SK-N-SH (cell line): ENCODE measurements at regions not wholly inside any gene's neighbourhood (a gene's known extent, or its start where the extent isn't known, plus 50 kb on each side); places are given as distances from the start of the nearest gene placed in this dataset.

Experiments used
- CTCF ChIA-PET: fragments of 300-600, 350-600 bp; formaldehyde crosslinking; extraction: SDS; loops from one replicate; lab custom pipeline; 2021; lab: Yijun Ruan, JAX
- POLR2A ChIA-PET: fragments of 350-600 bp; sonication (Branson Sonifier 250); formaldehyde crosslinking; extraction: SDS; loops from one replicate; lab custom pipeline; 2020; ENCODE audit warnings: antibody characterized with exemption, inconsistent platforms; lab: Yijun Ruan, JAX
- DNase-seq: peaks from one replicate; pipeline ENCODE4 v3.0.0; 2012
- H2AFZ ChIP-seq: fragments of 200-600 bp; sonication (generic); 2 replicates; pipeline ENCODE4 v1.8.1; 2016; ENCODE audit warnings: antibody characterized with exemption, mild to moderate bottlenecking, low read depth
- H3F3A ChIP-seq: fragments of 200-600 bp; sonication (generic); replicated peaks from 2 replicates; pipeline ENCODE3; 2016; ENCODE audit warnings: antibody characterized with exemption, mild to moderate bottlenecking; ENCODE audit not compliant: insufficient read depth
- H3K27ac ChIP-seq, 2 experiments: fragments of 200-500 bp in 1 of 2; fragments of 200-600 bp in 1 of 2; sonication (Bioruptor generic) in 1 of 2; sonication (generic), shearing (Covaris generic) in 1 of 2; 2 replicates each; pipeline versions ENCODE4 v1.5.1 to v1.6.1; 2014 to 2016; ENCODE audit warnings: low read depth in 2 of 2, inconsistent platforms in 1 of 2, low read length in 1 of 2, mild to moderate bottlenecking in 1 of 2, mixed read lengths in 1 of 2
- H3K27me3 ChIP-seq: fragments of 200-600 bp; sonication (generic), shearing (Covaris generic); 2 replicates; pipeline ENCODE4 v1.6.1; 2016; ENCODE audit warnings: mixed run types; ENCODE audit not compliant: insufficient read depth
- H3K36me3 ChIP-seq, 2 experiments: fragments of 200-500 bp in 1 of 2; fragments of 200-600 bp in 1 of 2; sonication (Bioruptor generic) in 1 of 2; sonication (generic) in 1 of 2; replicated peaks in 1 of 2; 2 replicates each; pipeline versions ENCODE3 to v1.5.1; 2014 to 2016; ENCODE audit warnings: low read length in 1 of 2, mild to moderate bottlenecking in 1 of 2; ENCODE audit not compliant: insufficient read depth in 2 of 2, control insufficient read depth in 1 of 2
- H3K4me1 ChIP-seq, 2 experiments: fragments of 200-500 bp in 1 of 2; fragments of 200-600 bp in 1 of 2; sonication (Bioruptor generic) in 1 of 2; sonication (generic), shearing (Covaris generic) in 1 of 2; 2 replicates each; pipeline versions ENCODE4 v1.5.1 to v1.6.1; 2014 to 2016; ENCODE audit warnings: low read depth in 1 of 2, low read length in 1 of 2, mixed run types in 1 of 2; ENCODE audit not compliant: insufficient read depth in 2 of 2, control insufficient read depth in 1 of 2
- H3K4me2 ChIP-seq: fragments of 200-600 bp; sonication (generic), shearing (Covaris generic); 2 replicates; pipeline ENCODE4 v1.6.1; 2017; ENCODE audit warnings: mixed run types
- H3K4me3 ChIP-seq, 2 experiments: fragments of 200-500 bp in 1 of 2; fragments of 200-600 bp in 1 of 2; sonication (Bioruptor generic) in 1 of 2; sonication (generic), shearing (Covaris generic) in 1 of 2; 2 replicates each; pipeline versions ENCODE4 v1.5.1 to v1.8.1; 2014 to 2016; ENCODE audit warnings: low read depth in 2 of 2, inconsistent platforms in 1 of 2, low read length in 1 of 2, mild to moderate bottlenecking in 1 of 2, mixed read lengths in 1 of 2, moderate library complexity in 1 of 2
- H3K79me2 ChIP-seq: fragments of 200-600 bp; sonication (generic); 2 replicates; pipeline ENCODE4 v1.8.1; 2017; ENCODE audit warnings: mild to moderate bottlenecking; ENCODE audit not compliant: insufficient read depth
- H3K9ac ChIP-seq: fragments of 200-600 bp; sonication (generic); 2 replicates; pipeline ENCODE4 v1.6.1; 2017; ENCODE audit warnings: mixed run types
- H3K9me2 ChIP-seq: fragments of 200-600 bp; sonication (generic); 2 replicates; pipeline ENCODE4 v1.6.1; 2017; ENCODE audit warnings: mixed run types
- H3K9me3 ChIP-seq: fragments of 200-600 bp; sonication (generic); 2 replicates; pipeline ENCODE4 v1.6.1; 2017; ENCODE audit warnings: mixed run types, mild to moderate bottlenecking, moderate library complexity
- H4K20me1 ChIP-seq: fragments of 200-600 bp; sonication (generic); 2 replicates; pipeline ENCODE4 v1.6.1; 2017; ENCODE audit warnings: mild to moderate bottlenecking, mixed run types; ENCODE audit not compliant: insufficient read depth
- CTCF ChIP-seq: fragments of 200-600 bp; sonication (generic); IDR thresholded peaks from 2 replicates; pipeline ENCODE4 v1.6.1; 2017; ENCODE audit warnings: antibody characterized with exemption, mild to moderate bottlenecking, moderate library complexity
- EZH2phosphoT487 ChIP-seq: fragments of 200-600 bp; sonication (generic); IDR thresholded peaks from 2 replicates; pipeline ENCODE4 v1.6.1; 2017; ENCODE audit warnings: low read depth, mixed run types, mild to moderate bottlenecking, antibody characterized with exemption, moderate library complexity, borderline replicate concordance
- FOXJ3 ChIP-seq: sonication (generic); formaldehyde crosslinking; IDR thresholded peaks from 2 replicates; pipeline ENCODE4 v1.5.1; 2020; ENCODE audit warnings: mild to moderate bottlenecking, missing genetic modification reagents
- FOXM1 ChIP-seq: IDR thresholded peaks from 2 replicates; pipeline ENCODE4 v1.4.0; 2012; ENCODE audit warnings: low read depth, mild to moderate bottlenecking
- GABPA ChIP-seq: IDR thresholded peaks from 2 replicates; pipeline ENCODE4 v1.4.0; 2012; ENCODE audit warnings: low read depth, mild to moderate bottlenecking
- GATA2 ChIP-seq: sonication (generic); formaldehyde crosslinking; IDR thresholded peaks from 2 replicates; pipeline ENCODE4 v1.5.0; 2020; ENCODE audit warnings: mild to moderate bottlenecking, missing genetic modification reagents
- MXI1 ChIP-seq: IDR thresholded peaks from 2 replicates; pipeline ENCODE4 v1.6.1; 2012; ENCODE audit warnings: mild to moderate bottlenecking, low read depth, low read length, improper control_type of control experiment
- NRF1 ChIP-seq: IDR thresholded peaks from 2 replicates; pipeline ENCODE4 v1.6.1; 2012; ENCODE audit warnings: low read depth, mild to moderate bottlenecking, low read length
- PBX3 ChIP-seq: IDR thresholded peaks from 2 replicates; pipeline ENCODE4; 2012
- RAD21 ChIP-seq: IDR thresholded peaks from 2 replicates; pipeline ENCODE4 v1.6.1; 2012; ENCODE audit warnings: mild to moderate bottlenecking, low read length
- SMC3 ChIP-seq: IDR thresholded peaks from 2 replicates; pipeline ENCODE4 v1.6.1; 2012; ENCODE audit warnings: low read depth, low read length, improper control_type of control experiment
- ZBTB33 ChIP-seq: IDR thresholded peaks from 2 replicates; pipeline ENCODE4 v1.4.0; 2012; ENCODE audit warnings: low read depth, borderline replicate concordance
- WGBS: methylation state at CpG from one replicate; pipeline ENCODE4 v1.1.6; 2017; ENCODE audit warnings: low lambda C conversion rate; 5-methylcytosine and 5-hydroxymethylcytosine counted together
- TF ChIP-seq, protein P1 (sequence below): IDR thresholded peaks from 2 replicates; pipeline ENCODE4 v1.4.0; 2012; ENCODE audit warnings: low read depth
- TF ChIP-seq, protein P2 (sequence below): fragments of 150-350 bp; IDR thresholded peaks from 2 replicates; pipeline ENCODE4 v1.6.1; 2017; ENCODE audit warnings: antibody characterized with exemption, low read length, low read depth, borderline replicate concordance
- TF ChIP-seq, protein P3 (sequence below): IDR thresholded peaks from 2 replicates; pipeline ENCODE4 v1.6.1; 2012; ENCODE audit warnings: mild to moderate bottlenecking, low read depth, low read length, moderate library complexity

DNA sequence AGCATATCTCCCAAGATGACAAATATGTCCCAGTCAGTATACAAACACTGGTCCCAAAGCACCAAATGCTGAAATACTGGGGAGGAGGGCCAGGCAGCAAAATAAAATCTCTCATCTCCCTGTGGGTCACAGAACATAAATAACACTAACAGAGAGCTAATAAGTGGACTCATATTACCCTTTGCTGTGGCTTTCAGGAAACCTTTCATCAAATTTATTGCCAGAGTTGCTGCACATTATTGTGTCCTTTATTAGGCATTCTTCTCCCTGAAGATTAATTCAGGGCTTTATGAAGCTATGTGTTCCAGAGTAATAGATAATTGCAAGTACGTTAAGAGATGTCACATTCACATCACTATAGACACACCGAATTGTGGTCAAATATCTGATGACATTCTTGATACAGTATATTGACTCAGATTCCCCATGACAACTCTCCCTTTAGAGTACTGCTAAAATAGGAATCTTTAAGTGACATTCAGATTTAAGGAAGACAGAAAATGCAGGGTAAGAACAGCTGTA lies 124.1 kb upstream of the PRR32 start:
- WGBS, result 0% methylated on average over 2 of the region's 2 CpGs
- DNase-seq, result no peak
- no peaks in the 10 kb centered on the region for H3K79me2 ChIP-seq
- H3K36me3 ChIP-seq, result no peaks in the 10 kb centered on the region
- H3K27ac ChIP-seq, result no peak overlapping the region
- no peaks in the 10 kb centered on the region for H3F3A ChIP-seq
- no peaks in the 10 kb centered on the region for H4K20me1 ChIP-seq
- ChIA-PET CTCF (no interaction called here), POLR2A (no interaction called here)
- H2AFZ ChIP-seq, result no peak overlapping the region
- no peaks in the 10 kb centered on the region for H3K9me2 ChIP-seq
- no peaks in the 10 kb centered on the region for H3K27me3 ChIP-seq
- no peaks in the 10 kb centered on the region for H3K9me3 ChIP-seq
- H3K9ac ChIP-seq, result no peak overlapping the region
- no peaks in the 10 kb centered on the region for H3K4me1 ChIP-seq
- H3K4me3 ChIP-seq, result no peak overlapping the region
- TF ChIP-seq MXI1, result no peak
- TF ChIP-seq CTCF, result no peak
- no peak for TF ChIP-seq RAD21
- TF ChIP-seq, protein P1, sequence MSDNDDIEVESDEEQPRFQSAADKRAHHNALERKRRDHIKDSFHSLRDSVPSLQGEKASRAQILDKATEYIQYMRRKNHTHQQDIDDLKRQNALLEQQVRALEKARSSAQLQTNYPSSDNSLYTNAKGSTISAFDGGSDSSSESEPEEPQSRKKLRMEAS, result no peak
- TF ChIP-seq EZH2phosphoT487, result no peak
- no peak for TF ChIP-seq NRF1
- TF ChIP-seq GATA2 (CRISPR knock-in tag), result no peak
- no peak for TF ChIP-seq FOXM1
- no peak overlapping the region for H3K4me2 ChIP-seq

DNA sequence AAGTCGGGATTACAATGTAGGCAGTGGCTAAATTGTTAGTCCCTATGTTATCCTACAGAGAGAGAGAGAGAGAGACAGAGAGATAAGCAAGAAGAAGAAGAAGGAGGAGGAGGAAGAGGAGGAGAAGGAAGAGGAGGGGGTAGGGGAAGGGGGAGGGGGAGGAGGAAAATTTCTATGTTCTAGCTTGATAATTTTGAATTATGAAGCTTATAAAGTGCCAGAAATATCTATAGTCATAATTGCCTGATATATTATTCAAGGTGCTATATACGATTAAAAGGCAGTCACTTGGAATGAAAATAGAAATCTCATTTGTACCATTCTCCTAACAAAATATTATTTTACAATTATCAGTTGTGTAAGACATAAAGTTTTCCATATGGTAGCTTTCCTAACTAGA lies 122.4 kb upstream of the PRR32 start:
- no peak overlapping the region for H3K4me3 ChIP-seq
- no peaks in the 10 kb centered on the region for H3K79me2 ChIP-seq
- DNase-seq, result no peak
- no peaks in the 10 kb centered on the region for H3K36me3 ChIP-seq
- TF ChIP-seq SMC3, result no peak
- no peak for TF ChIP-seq MXI1
- TF ChIP-seq, protein P2, sequence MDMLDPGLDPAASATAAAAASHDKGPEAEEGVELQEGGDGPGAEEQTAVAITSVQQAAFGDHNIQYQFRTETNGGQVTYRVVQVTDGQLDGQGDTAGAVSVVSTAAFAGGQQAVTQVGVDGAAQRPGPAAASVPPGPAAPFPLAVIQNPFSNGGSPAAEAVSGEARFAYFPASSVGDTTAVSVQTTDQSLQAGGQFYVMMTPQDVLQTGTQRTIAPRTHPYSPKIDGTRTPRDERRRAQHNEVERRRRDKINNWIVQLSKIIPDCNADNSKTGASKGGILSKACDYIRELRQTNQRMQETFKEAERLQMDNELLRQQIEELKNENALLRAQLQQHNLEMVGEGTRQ, result no peak
- no peak for TF ChIP-seq EZH2phosphoT487
- no peak for TF ChIP-seq PBX3
- TF ChIP-seq ZBTB33, result no peak
- TF ChIP-seq, protein P3, sequence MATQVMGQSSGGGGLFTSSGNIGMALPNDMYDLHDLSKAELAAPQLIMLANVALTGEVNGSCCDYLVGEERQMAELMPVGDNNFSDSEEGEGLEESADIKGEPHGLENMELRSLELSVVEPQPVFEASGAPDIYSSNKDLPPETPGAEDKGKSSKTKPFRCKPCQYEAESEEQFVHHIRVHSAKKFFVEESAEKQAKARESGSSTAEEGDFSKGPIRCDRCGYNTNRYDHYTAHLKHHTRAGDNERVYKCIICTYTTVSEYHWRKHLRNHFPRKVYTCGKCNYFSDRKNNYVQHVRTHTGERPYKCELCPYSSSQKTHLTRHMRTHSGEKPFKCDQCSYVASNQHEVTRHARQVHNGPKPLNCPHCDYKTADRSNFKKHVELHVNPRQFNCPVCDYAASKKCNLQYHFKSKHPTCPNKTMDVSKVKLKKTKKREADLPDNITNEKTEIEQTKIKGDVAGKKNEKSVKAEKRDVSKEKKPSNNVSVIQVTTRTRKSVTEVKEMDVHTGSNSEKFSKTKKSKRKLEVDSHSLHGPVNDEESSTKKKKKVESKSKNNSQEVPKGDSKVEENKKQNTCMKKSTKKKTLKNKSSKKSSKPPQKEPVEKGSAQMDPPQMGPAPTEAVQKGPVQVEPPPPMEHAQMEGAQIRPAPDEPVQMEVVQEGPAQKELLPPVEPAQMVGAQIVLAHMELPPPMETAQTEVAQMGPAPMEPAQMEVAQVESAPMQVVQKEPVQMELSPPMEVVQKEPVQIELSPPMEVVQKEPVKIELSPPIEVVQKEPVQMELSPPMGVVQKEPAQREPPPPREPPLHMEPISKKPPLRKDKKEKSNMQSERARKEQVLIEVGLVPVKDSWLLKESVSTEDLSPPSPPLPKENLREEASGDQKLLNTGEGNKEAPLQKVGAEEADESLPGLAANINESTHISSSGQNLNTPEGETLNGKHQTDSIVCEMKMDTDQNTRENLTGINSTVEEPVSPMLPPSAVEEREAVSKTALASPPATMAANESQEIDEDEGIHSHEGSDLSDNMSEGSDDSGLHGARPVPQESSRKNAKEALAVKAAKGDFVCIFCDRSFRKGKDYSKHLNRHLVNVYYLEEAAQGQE, result no peak
- no peak for TF ChIP-seq FOXJ3 (CRISPR knock-in tag)
- no peak for TF ChIP-seq GABPA
- TF ChIP-seq FOXM1, result no peak
- H3K9me2 ChIP-seq, result no peaks in the 10 kb centered on the region
- H3K27me3 ChIP-seq, result no peaks in the 10 kb centered on the region
- no peaks in the 10 kb centered on the region for H3K4me1 ChIP-seq
- H4K20me1 ChIP-seq, result no peaks in the 10 kb centered on the region
- ChIA-PET CTCF (no interaction called here), POLR2A (no interaction called here)
- no peaks in the 10 kb centered on the region for H3F3A ChIP-seq
- no peak overlapping the region for H3K27ac ChIP-seq
- no peak overlapping the region for H3K4me2 ChIP-seq
- H3K9ac ChIP-seq, result no peak overlapping the region
- H3K9me3 ChIP-seq, result no peaks in the 10 kb centered on the region
- 1% methylated on average over 2 of the region's 2 CpGs for WGBS
- no peak overlapping the region for H2AFZ ChIP-seq
